ENCODE measurements at regions not wholly inside any gene's neighbourhood (a gene's known extent, or its start where the extent isn't known, plus 50 kb on each side); places are given as distances from the start of the nearest gene placed in this dataset.
"Not testable (repeated sequence)": the region's sequence is repeated elsewhere in the genome, so short reads cannot be mapped to it uniquely, and the experiment has no call there.

GRCh38 chr2:111517050-111517720 is 366.8 kb downstream of the ANAPC1 start:
- not testable (repeated sequence) for H3K27ac Mint-ChIP-seq, H3K27me3 Mint-ChIP-seq
- peaks cover 38% of the 10 kb centered on the region for H3K4me1 Mint-ChIP-seq (ENCODE audit: low read depth)

GRCh38 chr2:111517721-111518053 is 366.3 kb downstream of the ANAPC1 start:
- H3K27me3 Mint-ChIP-seq; intact Hi-C loops (cut with micrococcal nuclease); H3K4me3 Mint-ChIP-seq; H3K9me3 Mint-ChIP-seq; H3K27ac Mint-ChIP-seq; H3K36me3 Mint-ChIP-seq (ENCODE audit: low read depth): not testable (repeated sequence)
- peaks cover 43% of the 10 kb centered on the region for H3K4me1 Mint-ChIP-seq (ENCODE audit: low read depth)

More at GRCh38 chr2:111517050-111517720, 366.8 kb downstream of the ANAPC1 start:
- intact Hi-C loops (cut with micrococcal nuclease); H3K9me3 Mint-ChIP-seq; H3K36me3 Mint-ChIP-seq (ENCODE audit: low read depth); H3K4me3 Mint-ChIP-seq: not testable (repeated sequence)

- no peaks in the 10 kb centered on the region for H3K9me3 Mint-ChIP-seq
- H3K27ac Mint-ChIP-seq: peak overlapping the region; percentile 62
- intact Hi-C loops (cut with micrococcal nuclease): no loop called here
- peaks cover 47% of the 10 kb centered on the region for H3K4me1 Mint-ChIP-seq (ENCODE audit: low read depth)
- H3K27me3 Mint-ChIP-seq: peaks cover 2% of the 10 kb centered on the region
- H3K4me3 Mint-ChIP-seq: no peak overlapping the region
- H3K36me3 Mint-ChIP-seq (ENCODE audit: low read depth): no peaks in the 10 kb centered on the region
These were observed 364.9 kb downstream of the ANAPC1 start for GRCh38 chr2:111519071-111519470.

- Mint-ChIP-seq H3K4me3 (no peak overlapping the region), H3K4me1 (ENCODE audit: low read depth) (peaks cover 50% of the 10 kb centered on the region), H3K36me3 (ENCODE audit: low read depth) (no peaks in the 10 kb centered on the region), H3K9me3 (no peaks in the 10 kb centered on the region), H3K27ac (no peak overlapping the region), H3K27me3 (peaks cover 2% of the 10 kb centered on the region)
- intact Hi-C loops (cut with micrococcal nuclease): no loop called here
These were observed 361.7 kb downstream of the ANAPC1 start for GRCh38 chr2:111522231-111522768.

DNA sequence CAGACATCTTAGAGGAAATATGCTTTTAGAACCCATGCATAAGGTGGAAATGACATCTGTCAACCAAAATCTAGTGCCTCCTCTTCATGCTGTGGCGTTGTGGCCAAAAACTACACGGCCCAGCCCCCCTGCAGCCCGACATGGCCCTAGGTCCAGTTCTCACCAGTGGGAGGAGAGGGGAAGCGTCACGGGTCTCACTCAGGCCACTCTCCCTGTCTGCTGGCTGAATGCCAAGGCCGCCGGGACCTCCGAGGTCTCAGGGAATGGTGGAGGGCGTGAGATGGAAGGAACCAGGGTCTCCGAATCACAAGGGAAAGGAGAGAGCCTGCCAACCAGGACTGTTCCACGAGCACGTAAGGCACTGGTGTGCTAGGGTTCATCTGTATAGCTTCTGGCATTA is 361.0 kb downstream of the ANAPC1 start:
- Mint-ChIP-seq H3K9me3 (no peaks in the 10 kb centered on the region), H3K4me3 (no peak overlapping the region), H3K36me3 (ENCODE audit: low read depth) (no peaks in the 10 kb centered on the region), H3K27me3 (peaks cover 2% of the 10 kb centered on the region), H3K4me1 (ENCODE audit: low read depth) (peaks cover 50% of the 10 kb centered on the region), H3K27ac (no peak overlapping the region)
- intact Hi-C loops (cut with micrococcal nuclease): no loop called here

GRCh38 chr2:111525026-111525425 is 359.0 kb downstream of the ANAPC1 start:
- H3K27me3 Mint-ChIP-seq; H3K27ac Mint-ChIP-seq; intact Hi-C loops (cut with micrococcal nuclease); H3K9me3 Mint-ChIP-seq; H3K4me3 Mint-ChIP-seq; H3K36me3 Mint-ChIP-seq (ENCODE audit: low read depth): not testable (repeated sequence)
- peaks cover 32% of the 10 kb centered on the region for H3K4me1 Mint-ChIP-seq (ENCODE audit: low read depth)

DNA sequence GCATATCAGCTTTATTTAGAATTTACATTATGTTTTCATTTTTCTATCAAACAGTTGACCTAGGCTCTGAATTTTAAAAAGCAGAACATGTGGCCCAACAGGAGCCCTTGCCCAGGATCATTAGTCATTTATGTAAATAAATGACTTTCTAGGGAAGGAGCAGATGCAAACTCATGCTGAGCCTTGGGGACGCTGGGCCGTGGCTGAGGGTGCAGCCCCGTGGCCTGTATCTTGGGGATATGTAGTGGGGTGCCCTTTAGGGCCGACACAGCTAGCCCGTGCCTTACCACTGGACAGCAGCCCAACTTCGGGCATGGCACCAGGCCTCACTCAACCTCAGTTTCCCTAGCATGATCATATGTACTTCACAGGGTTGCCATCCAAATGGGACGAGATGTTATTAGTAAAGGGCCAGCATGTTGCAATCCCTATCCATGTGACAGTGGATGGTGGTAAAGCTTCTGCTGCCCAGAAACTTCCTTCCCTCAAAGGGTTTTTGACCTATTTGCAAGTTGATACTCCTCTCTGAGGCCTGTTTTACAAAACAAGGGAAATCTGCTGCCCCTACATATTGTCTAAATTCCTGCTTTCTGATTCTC is 357.9 kb downstream of the ANAPC1 start:
- H3K36me3 Mint-ChIP-seq (ENCODE audit: low read depth); H3K27ac Mint-ChIP-seq; intact Hi-C loops (cut with micrococcal nuclease); H3K4me3 Mint-ChIP-seq; H3K9me3 Mint-ChIP-seq; H3K27me3 Mint-ChIP-seq: not testable (repeated sequence)
- peaks cover 28% of the 10 kb centered on the region for H3K4me1 Mint-ChIP-seq (ENCODE audit: low read depth)

DNA sequence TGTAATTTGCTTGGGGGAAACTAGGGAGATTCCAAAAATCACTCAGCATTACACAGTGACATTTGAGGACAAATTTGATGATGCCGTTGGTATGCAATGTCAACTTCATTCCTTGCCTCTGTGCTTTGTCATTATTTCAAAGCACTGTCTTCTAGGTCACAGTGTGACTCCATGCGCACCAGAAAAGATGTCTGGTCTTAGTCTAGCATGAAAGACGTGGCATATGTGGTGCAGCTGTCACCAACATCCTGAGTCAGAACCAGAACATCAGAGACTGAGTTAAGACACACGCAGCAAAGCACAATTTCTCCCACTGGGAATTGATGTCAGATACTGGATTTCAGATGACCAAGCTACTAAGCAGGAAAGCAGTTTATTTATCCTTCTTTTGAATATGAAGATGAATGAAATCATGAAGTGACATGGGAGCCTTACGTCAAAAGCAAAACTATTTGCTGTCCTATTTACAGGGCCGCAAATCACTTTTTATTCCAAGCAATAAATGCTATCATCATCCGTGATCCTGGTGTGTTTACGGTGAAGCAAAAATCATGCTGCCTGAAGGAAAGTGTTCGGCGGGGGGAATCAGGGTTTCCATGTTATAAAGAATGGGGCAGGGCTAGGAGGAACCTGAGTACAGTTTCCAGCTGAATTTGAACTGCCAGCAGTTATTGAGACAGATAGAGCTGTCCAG is 356.1 kb downstream of the ANAPC1 start:
- intact Hi-C loops (cut with micrococcal nuclease); H3K27ac Mint-ChIP-seq; H3K36me3 Mint-ChIP-seq (ENCODE audit: low read depth); H3K9me3 Mint-ChIP-seq; H3K27me3 Mint-ChIP-seq; H3K4me3 Mint-ChIP-seq: not testable (repeated sequence)
- peaks cover 11% of the 10 kb centered on the region for H3K4me1 Mint-ChIP-seq (ENCODE audit: low read depth)

DNA sequence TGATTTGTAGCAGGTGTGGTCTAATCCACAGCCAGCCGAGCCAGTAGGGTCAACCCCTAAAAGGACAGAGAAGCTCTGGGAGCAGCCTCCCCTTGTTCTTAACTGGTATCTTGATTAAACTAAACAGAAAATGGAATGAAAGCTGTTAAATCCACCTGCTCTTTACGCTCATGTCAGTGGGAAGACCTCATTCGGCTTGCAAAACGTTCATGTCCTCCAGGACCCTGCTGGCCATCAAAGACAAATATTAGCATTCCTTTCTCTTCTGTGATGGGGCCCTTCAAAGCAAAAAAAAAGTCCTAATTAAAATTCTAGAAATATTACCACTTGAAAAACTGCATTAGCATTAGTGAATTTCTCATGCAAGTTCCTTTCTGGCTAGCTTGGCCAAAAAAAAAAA is 355.0 kb downstream of the ANAPC1 start:
- H3K4me3 Mint-ChIP-seq; H3K27ac Mint-ChIP-seq; H3K4me1 Mint-ChIP-seq (ENCODE audit: low read depth); H3K9me3 Mint-ChIP-seq; intact Hi-C loops (cut with micrococcal nuclease); H3K27me3 Mint-ChIP-seq; H3K36me3 Mint-ChIP-seq (ENCODE audit: low read depth): not testable (repeated sequence)

DNA sequence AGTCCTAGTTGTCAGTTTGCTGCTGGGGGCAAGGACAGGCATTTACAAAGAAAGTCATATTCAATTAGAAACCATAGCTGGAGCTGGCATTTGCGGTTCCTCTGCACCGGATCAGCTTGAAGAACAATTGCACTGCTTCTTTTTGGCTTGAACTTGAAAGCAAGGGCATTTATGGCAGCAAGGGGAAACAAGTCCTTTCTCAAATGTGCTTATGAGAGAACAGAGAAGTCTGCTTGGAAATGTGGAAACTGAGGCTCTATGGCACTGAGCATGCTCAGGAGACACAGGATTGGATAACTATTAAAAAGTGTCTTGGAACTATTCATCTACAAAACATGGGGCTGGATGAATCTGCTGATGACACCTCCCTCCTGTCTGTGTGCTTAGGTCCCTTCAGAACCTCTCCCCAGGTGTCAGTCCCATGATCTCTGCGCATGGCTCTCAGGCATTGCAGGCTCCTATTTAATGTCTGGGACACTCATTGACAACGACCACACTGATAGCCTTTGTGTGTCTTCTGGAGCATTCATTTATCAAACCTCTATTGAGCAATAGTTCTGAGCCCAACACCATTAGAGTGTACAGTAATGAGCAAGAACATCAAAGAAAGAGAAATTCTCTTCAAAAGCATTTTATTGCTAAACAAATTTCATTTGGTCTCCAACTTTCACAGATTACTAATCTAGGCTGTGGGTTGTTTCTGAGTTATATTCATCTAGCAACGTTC is 353.6 kb downstream of the ANAPC1 start:
- H3K36me3 Mint-ChIP-seq (ENCODE audit: low read depth); H3K4me3 Mint-ChIP-seq; H3K27ac Mint-ChIP-seq; H3K9me3 Mint-ChIP-seq; intact Hi-C loops (cut with micrococcal nuclease); H3K27me3 Mint-ChIP-seq: not testable (repeated sequence)
- peaks cover 18% of the 10 kb centered on the region for H3K4me1 Mint-ChIP-seq (ENCODE audit: low read depth)

DNA sequence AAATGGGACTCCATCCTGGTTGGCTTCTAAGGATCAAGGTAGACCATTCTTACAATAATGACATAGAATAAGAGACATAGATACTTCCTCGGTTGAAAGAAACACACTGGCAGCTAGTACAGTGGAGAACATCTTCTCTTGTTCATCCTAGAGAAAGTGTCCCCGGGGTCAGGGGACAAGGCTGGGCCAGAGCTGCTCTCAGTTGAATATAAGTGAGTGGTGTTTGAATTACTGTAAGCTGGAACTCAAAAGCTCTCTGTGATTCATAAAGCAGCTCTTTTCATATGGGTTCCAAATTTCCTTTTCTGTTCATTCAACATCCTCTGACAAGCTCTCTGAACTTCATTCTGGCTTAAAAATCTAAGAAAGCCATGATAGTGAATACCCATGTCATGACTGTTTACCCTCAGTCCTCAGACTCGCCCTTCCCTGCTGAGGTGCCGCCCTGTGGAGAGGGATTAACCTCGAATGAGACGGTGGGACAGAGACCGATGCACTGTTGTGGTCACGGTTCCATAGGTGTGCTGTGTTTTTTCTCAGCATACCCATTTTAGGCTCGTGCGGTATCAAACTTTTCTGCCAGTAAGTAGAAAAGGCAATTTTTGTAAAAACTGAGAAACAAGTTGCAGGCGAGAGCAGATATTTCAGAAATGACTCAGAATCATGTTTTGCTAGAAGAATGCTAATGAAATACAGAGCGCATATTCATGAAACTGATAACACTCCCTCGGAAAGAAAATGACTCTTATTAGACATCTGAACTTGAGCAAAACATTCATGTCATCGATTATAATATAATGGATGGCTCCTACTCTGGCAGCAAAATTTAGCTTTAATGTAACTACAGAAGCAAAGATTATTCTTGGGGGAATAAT is 351.1 kb downstream of the ANAPC1 start:
- H3K9me3 Mint-ChIP-seq; intact Hi-C loops (cut with micrococcal nuclease); H3K27ac Mint-ChIP-seq; H3K36me3 Mint-ChIP-seq (ENCODE audit: low read depth); H3K27me3 Mint-ChIP-seq; H3K4me3 Mint-ChIP-seq: not testable (repeated sequence)
- peaks cover 22% of the 10 kb centered on the region for H3K4me1 Mint-ChIP-seq (ENCODE audit: low read depth)

DNA sequence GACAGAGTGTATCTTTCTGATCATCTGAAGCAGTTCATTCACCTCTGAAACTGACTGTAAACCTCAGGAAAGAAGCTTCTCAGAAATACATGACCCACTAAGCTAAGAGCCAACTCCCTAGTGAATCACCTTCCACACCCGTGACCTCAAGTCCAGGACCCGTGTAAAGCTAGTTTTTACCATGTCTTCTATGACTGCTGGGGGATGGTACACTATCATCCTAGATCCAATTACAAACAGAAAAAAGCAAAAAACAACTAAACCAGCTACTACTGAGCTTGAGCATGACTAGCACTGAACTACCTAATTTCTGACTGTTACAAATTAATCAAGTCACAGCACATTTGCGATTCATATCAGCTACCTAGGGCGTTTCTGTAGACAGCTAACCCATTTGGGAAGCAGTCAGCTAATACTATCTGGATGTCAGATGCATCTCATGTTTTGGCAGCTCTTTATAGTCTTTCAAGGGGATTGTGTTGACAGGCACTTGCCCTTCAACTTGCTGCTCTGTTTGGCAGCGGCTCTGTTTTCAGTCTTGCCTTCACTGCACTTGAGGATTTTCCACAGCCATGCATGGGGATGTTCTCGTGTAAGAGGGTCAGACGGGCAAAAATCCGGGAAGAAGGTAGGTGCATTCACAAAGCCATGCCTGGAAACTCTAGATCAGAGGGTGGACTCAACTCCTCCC is 350.3 kb downstream of the ANAPC1 start:
- not testable (repeated sequence) for H3K27ac Mint-ChIP-seq

DNA sequence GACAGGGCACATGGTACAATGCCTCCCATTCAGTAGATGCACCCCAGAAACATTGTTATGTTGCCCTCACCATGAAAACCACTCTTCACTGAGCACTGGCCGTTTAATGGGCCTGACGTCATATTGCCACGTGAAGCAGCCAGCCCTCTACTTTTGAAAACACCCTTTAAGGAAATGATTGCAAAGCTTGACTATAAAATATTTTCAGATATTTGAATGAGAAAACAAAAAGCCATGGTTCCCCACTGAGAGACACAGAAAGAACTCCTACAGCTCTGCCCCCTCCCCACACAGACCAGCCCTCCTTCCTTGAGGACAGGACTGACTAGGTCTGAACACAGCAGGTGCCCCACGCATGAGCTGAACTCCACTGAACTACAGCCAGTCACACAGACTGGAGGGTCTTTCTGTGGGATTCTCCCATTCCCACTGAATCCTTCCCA is 349.1 kb downstream of the ANAPC1 start:
- Mint-ChIP-seq H3K36me3 (ENCODE audit: low read depth) (no peaks in the 10 kb centered on the region), H3K27ac (peak overlapping the region; percentile 63), H3K27me3 (peaks cover 1% of the 10 kb centered on the region), H3K4me3 (no peak overlapping the region), H3K9me3 (no peaks in the 10 kb centered on the region), H3K4me1 (ENCODE audit: low read depth) (peaks cover 22% of the 10 kb centered on the region)
- intact Hi-C loops (cut with micrococcal nuclease): no loop called here

More for the DNA sequence above, 350.3 kb downstream of the ANAPC1 start:
- H3K4me1 Mint-ChIP-seq (ENCODE audit: low read depth): peaks cover 22% of the 10 kb centered on the region
- H3K4me3 Mint-ChIP-seq; H3K27me3 Mint-ChIP-seq; H3K9me3 Mint-ChIP-seq; H3K36me3 Mint-ChIP-seq (ENCODE audit: low read depth); intact Hi-C loops (cut with micrococcal nuclease): not testable (repeated sequence)
